ENCODE measurements at regions not wholly inside any gene's neighbourhood (a gene's known extent, or its start where the extent isn't known, plus 50 kb on each side); places are given as distances from the start of the nearest gene placed in this dataset.

- TF ChIP-seq EP300 (conservative IDR thresholded peaks at IDR 0.05; ENCODE audit: poor library complexity, severe bottlenecking): no peak
- no peak for TF ChIP-seq REST (IDR thresholded peaks at IDR 0.05; ENCODE audit: borderline replicate concordance)
- no peak for TF ChIP-seq CTCF (IDR thresholded peaks at IDR 0.05; ENCODE audit: poor library complexity, severe bottlenecking)
- TF ChIP-seq EZH2 (IDR thresholded peaks at IDR 0.05; ENCODE audit: borderline replicate concordance, insufficient read depth, low read length, poor library complexity, severe bottlenecking): no peak
- TF ChIP-seq SMC3 (conservative IDR thresholded peaks at IDR 0.05; ENCODE audit: poor library complexity): no peak
- TF ChIP-seq MXI1 (conservative IDR thresholded peaks at IDR 0.05; ENCODE audit: poor library complexity, severe bottlenecking): no peak
- no peak for TF ChIP-seq TAF1 (IDR thresholded peaks at IDR 0.05; ENCODE audit: low read depth)
- TF ChIP-seq POLR2AphosphoS5 (IDR thresholded peaks at IDR 0.05): no peak
- TF ChIP-seq RAD21 (conservative IDR thresholded peaks at IDR 0.05): no peak
Measured at GRCh38 chrX:106454991-106455390, 156.8 kb upstream of the RADX start.

Measured in neural cell (in vitro differentiated cells).